GM23338 (cell line): ENCODE measurements at regions not wholly inside any gene's neighbourhood (a gene's known extent, or its start where the extent isn't known, plus 50 kb on each side); places are given as distances from the start of the nearest gene placed in this dataset.

ENCODE experiments used
- ATAC-seq: fragments of 200-7000 bp; cut with Tn5 transposase; 3 replicates; pipeline ENCODE4 v1.9.1; 2020
- DNase-seq: peaks from one replicate; pipeline ENCODE4 v3.0.0-alpha.2; 2015; ENCODE audit warnings: low spot score
- H2AFZ ChIP-seq: fragments of 200-600 bp; sonication (generic); 2 replicates; pipeline ENCODE4 v1.8.0; 2016; ENCODE audit warnings: antibody characterized with exemption, mild to moderate bottlenecking, moderate library complexity
- H3F3A ChIP-seq: fragments of 200-600 bp; sonication (generic); replicated peaks from 2 replicates; pipeline ENCODE4 v1.8.0; 2017; ENCODE audit warnings: antibody characterized with exemption, mixed run types, low read depth
- H3K27ac ChIP-seq: fragments of 200-600 bp; sonication (generic); 2 replicates; pipeline ENCODE4 v1.6.1; 2016; ENCODE audit warnings: low read depth
- H3K27me3 ChIP-seq: fragments of 200-600 bp; sonication (generic); 2 replicates; pipeline ENCODE4 v1.8.0; 2016; ENCODE audit warnings: mild to moderate bottlenecking, mixed run types, moderate library complexity; ENCODE audit not compliant: insufficient read depth
- H3K36me3 ChIP-seq: fragments of 200-600 bp; sonication (generic); 2 replicates; pipeline ENCODE4 v1.8.0; 2016; ENCODE audit warnings: mild to moderate bottlenecking; ENCODE audit not compliant: insufficient read depth
- H3K4me1 ChIP-seq: fragments of 200-600 bp; sonication (generic); 2 replicates; pipeline ENCODE4 v1.8.0; 2016; ENCODE audit warnings: mild to moderate bottlenecking, moderate library complexity; ENCODE audit not compliant: insufficient read depth
- H3K4me2 ChIP-seq: fragments of 200-600 bp; sonication (generic); 2 replicates; pipeline ENCODE4 v1.7.1; 2017; ENCODE audit warnings: mixed run types
- H3K4me3 ChIP-seq: fragments of 200-600 bp; sonication (generic); 2 replicates; pipeline ENCODE4 v1.6.1; 2016; ENCODE audit warnings: mixed run types
- H3K79me2 ChIP-seq: fragments of 200-600 bp; sonication (generic); replicated peaks from 2 replicates; pipeline ENCODE4 v1.8.0; 2017; ENCODE audit warnings: mild to moderate bottlenecking; ENCODE audit not compliant: insufficient read depth
- H3K9me2 ChIP-seq: fragments of 200-600 bp; sonication (generic); 2 replicates; pipeline ENCODE4 v1.8.0; 2017; ENCODE audit not compliant: insufficient read depth
- H4K20me1 ChIP-seq: fragments of 200-600 bp; sonication (generic); replicated peaks from 2 replicates; pipeline ENCODE4 v1.8.0; 2017; ENCODE audit warnings: mild to moderate bottlenecking; ENCODE audit not compliant: insufficient read depth
- H3K27ac Mint-ChIP-seq: 2 replicates; pipeline ENCODE4 v1.8.0; 2020; ENCODE audit warnings: inconsistent platforms, mild to moderate bottlenecking, moderate library complexity, mixed read lengths
- H3K27me3 Mint-ChIP-seq: 3 replicates; pipeline ENCODE4 v1.8.0; 2022; ENCODE audit warnings: low read depth, mild to moderate bottlenecking, moderate library complexity, mixed read lengths, inconsistent platforms; ENCODE audit not compliant: insufficient read depth, poor library complexity
- H3K36me3 Mint-ChIP-seq: 3 replicates; pipeline ENCODE4 v1.8.0; 2021; ENCODE audit warnings: low read depth, mild to moderate bottlenecking, inconsistent platforms, moderate library complexity, mixed read lengths
- H3K4me1 Mint-ChIP-seq: 3 replicates; pipeline ENCODE4 v1.8.0; 2020; ENCODE audit warnings: mild to moderate bottlenecking, inconsistent platforms, mixed read lengths
- H3K4me3 Mint-ChIP-seq: 3 replicates; pipeline ENCODE4 v1.8.0; 2021; ENCODE audit warnings: moderate library complexity, mild to moderate bottlenecking, inconsistent platforms, mixed read lengths
- H3K9me3 Mint-ChIP-seq: 3 replicates; pipeline ENCODE4 v1.8.0; 2020; ENCODE audit warnings: moderate library complexity, mild to moderate bottlenecking, inconsistent platforms, mixed read lengths
- CTCF ChIP-seq, 2 experiments: fragments of 200-600 bp in 1 of 2; sonication (generic) in 1 of 2; conservative IDR thresholded peaks; 2 replicates each; pipeline versions ENCODE4 v1.5.1 to v1.6.1; 2016 to 2017; ENCODE audit warnings: antibody characterized with exemption in 2 of 2, low read depth in 2 of 2, mild to moderate bottlenecking in 2 of 2, moderate library complexity in 1 of 2
- EZH2 ChIP-seq: fragments of 200-600 bp; sonication (generic); IDR thresholded peaks from one replicate; pipeline ENCODE4 v1.8.0; 2017; ENCODE audit warnings: antibody characterized with exemption, mild to moderate bottlenecking, low read depth; ENCODE audit not compliant: unreplicated experiment
- POLR2AphosphoS5 ChIP-seq: IDR thresholded peaks from 2 replicates; pipeline ENCODE4 v1.6.1; 2016; ENCODE audit warnings: antibody characterized with exemption, low read depth
- REST ChIP-seq: IDR thresholded peaks from one replicate; pipeline ENCODE4 v1.6.1; 2018; ENCODE audit warnings: antibody characterized with exemption; ENCODE audit not compliant: unreplicated experiment
- STAT1 ChIP-seq: IDR thresholded peaks from one replicate; pipeline ENCODE4 v1.6.1; 2016; ENCODE audit warnings: antibody characterized with exemption; ENCODE audit not compliant: unreplicated experiment
- ZNF331 ChIP-seq: fragments of 250-450 bp; sonication (Bioruptor Pico); IDR thresholded peaks from 2 replicates; pipeline ENCODE4 v1.5.0; 2020; ENCODE audit warnings: low read depth, mild to moderate bottlenecking, moderate library complexity
- ZNF462 ChIP-seq: fragments of 250-450 bp; sonication (Bioruptor Pico); IDR thresholded peaks from 2 replicates; pipeline ENCODE4 v1.5.0; 2020; ENCODE audit warnings: mild to moderate bottlenecking, moderate library complexity

- DNase-seq (peak; percentile 66), ATAC-seq (no peak)
- Histone ChIP-seq H2AFZ (no peak overlapping the region), H3K4me3 (no peak overlapping the region), H3K27me3 (no peaks in the 10 kb centered on the region), H3K9me2 (peaks cover 8% of the 10 kb centered on the region), H3K36me3 (no peaks in the 10 kb centered on the region), H3K4me1 (no peaks in the 10 kb centered on the region), H3F3A (no peaks in the 10 kb centered on the region), H3K27ac (no peak overlapping the region), H3K79me2 (no peaks in the 10 kb centered on the region), H4K20me1 (no peaks in the 10 kb centered on the region), H3K4me2 (no peak overlapping the region)
- Mint-ChIP-seq H3K4me3 (no peak overlapping the region), H3K27ac (no peak overlapping the region), H3K4me1 (0 out of 3 replicates have a peak, but pooled peaks cover 2% of the 10 kb centered on the region), H3K27me3 (peaks cover 4% of the 10 kb centered on the region), H3K36me3 (peaks cover 66% of the 10 kb centered on the region), H3K9me3 (peaks cover 26% of the 10 kb centered on the region)
- TF ChIP-seq CTCF (conservative IDR thresholded peaks at IDR 0.05; ENCODE audit: low read depth in 2 of 2) (peak; percentile 66 to 72), REST (no peak), STAT1 (no peak), POLR2AphosphoS5 (no peak)
These were observed 977.9 kb downstream of the ADGRL2 start for GRCh38 chr1:82778612-82779011.

GRCh38 chr1:82777240-82777639, 976.5 kb downstream of the ADGRL2 start:
- H3K27me3 ChIP-seq: no peaks in the 10 kb centered on the region
- no peak for TF ChIP-seq CTCF (conservative IDR thresholded peaks at IDR 0.05; ENCODE audit: low read depth in 2 of 2)
- no peak for TF ChIP-seq ZNF331 (CRISPR knock-in tag)
- no peak for TF ChIP-seq ZNF462 (CRISPR knock-in tag)
- TF ChIP-seq EZH2: no peak
- no peak overlapping the region for H3K4me2 ChIP-seq
- H2AFZ ChIP-seq: no peak overlapping the region
- H3K4me1 ChIP-seq: no peaks in the 10 kb centered on the region
- Mint-ChIP-seq H3K27me3 (peaks cover 4% of the 10 kb centered on the region), H3K4me1 (0 out of 3 replicates have a peak, but pooled peaks cover 2% of the 10 kb centered on the region), H3K27ac (no peak overlapping the region), H3K4me3 (no peak overlapping the region), H3K9me3 (peaks cover 25% of the 10 kb centered on the region), H3K36me3 (peaks cover 57% of the 10 kb centered on the region)
- H3K4me3 ChIP-seq: no peak overlapping the region
- H4K20me1 ChIP-seq: no peaks in the 10 kb centered on the region
- no peaks in the 10 kb centered on the region for H3F3A ChIP-seq
- H3K36me3 ChIP-seq: no peaks in the 10 kb centered on the region
- no peak overlapping the region for H3K27ac ChIP-seq
- ATAC-seq (no peak), DNase-seq (no peak)
- no peaks in the 10 kb centered on the region for H3K79me2 ChIP-seq
- peaks cover 8% of the 10 kb centered on the region for H3K9me2 ChIP-seq
